GM21529 (cell line): ENCODE measurements at regions not wholly inside any gene's neighbourhood (a gene's known extent, or its start where the extent isn't known, plus 50 kb on each side); places are given as distances from the start of the nearest gene placed in this dataset.
A peak's percentile ranks its signal among the peaks of the same experiment; 100 is the strongest.
"Not testable (repeated sequence)": the region's sequence is repeated elsewhere in the genome, so short reads cannot be mapped to it uniquely, and the experiment has no call there.

Experiments used
- ATAC-seq: cut with Tn5 transposase; IDR thresholded peaks from one replicate; pipeline ENCODE4 v1.9.1; 2021; ENCODE audit not compliant: unreplicated experiment

DNA sequence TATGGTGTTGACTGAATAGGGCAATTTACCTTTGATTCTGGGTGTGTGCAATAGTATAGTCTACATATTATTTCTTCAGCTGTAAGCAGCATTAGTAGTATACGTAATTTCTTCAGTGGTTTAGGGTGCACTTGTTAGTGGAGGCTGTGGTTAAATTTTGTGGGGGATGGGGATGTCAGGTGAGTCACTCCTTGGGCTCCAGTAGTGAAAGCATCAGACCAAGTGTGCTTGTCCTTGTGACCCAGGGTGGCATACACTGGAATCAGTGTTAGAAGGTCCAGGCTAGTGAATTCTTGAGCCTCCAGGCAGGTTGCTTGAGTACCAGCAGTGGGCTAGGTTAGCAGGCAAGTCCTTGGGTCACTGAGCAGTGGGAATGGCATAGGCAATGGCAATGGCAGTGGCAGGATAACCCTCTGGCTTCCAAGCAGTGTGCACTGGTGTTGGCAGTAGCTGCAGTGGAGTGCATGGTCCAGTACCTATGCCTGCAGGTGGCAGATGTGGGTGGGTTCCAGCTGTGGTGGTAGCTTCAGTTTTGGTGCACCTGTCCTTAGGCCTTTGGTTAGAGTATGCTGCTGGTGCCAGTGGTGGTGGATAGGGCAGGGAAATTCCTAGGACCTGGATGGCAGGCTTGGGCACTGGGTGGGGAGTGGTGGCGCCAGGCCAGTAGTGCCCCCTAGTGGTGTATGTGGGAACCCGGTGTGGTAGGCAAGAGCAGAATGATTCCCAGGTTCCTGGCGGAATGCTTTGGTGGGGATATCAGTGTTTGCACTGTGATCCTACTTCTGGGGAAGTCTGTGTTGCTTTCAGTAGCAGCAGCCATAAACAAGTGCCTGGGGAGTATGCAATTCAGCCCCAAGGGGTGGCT lies 531.0 kb downstream of the SMARCA1 start:
- no peak for ATAC-seq

GRCh38 chrX:128975745-128976144 lies 547.5 kb downstream of the SMARCA1 start:
- peak; percentile 86 for ATAC-seq

DNA sequence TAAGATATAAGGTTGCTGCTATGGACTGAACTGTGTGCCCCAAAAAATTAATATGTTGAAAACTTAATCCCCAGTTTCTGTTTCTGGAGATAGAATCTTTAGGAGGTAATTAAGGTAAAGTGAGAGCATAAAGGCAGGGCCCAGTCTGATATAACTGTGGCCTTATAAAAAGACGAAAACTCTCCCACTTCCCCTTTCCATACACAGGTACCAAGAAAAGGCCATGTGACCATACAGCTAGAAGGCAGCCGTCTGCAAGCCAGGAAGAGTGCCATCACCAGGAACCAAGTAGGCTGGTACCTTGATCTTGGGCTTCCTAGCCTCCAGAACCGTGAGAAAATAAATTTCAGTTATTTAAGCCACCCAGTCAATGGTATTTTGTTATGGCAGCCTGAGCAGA lies 550.3 kb downstream of the SMARCA1 start:
- no peak for ATAC-seq

GRCh38 chrX:128961290-128961689 lies 562.0 kb downstream of the SMARCA1 start:
- ATAC-seq: no peak

DNA sequence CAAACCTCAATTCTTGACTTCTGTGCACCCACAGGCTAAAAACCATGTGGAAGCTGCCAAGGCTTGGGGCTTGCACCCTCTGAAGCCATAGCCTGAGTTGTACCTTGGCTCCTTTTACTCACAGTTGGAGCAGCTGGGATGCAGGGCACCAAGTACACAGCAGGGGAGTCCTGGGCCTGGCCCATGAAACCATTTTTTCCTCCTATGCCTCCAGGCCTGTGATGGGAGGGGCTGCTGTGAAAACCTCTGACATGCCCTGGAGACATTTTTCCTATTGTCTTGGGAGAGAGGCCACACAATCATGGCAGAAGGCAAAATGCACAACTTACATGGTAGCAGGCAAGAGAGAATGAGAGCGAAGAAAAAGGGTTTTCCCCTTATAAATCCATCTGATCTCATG lies 568.6 kb downstream of the SMARCA1 start:
- ATAC-seq: not testable (repeated sequence)

DNA sequence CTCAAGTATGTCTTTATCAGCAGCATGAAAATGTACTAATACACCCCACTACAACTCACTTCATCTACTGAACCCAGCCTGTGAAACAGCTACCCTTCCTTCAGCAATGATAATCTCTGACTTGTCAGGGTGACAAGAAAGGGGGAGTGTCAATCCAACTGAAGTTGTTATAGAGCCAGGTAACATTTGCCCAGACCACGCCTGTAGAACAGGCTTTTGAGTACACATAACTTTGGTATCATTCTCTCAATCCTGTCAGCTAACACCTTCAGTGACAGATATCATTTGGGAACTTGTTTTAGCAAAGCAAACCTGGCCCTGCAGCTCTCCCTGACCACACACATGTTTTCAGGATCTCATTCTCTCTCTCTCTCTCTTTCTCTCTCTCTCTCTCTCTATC lies 592.2 kb downstream of the SMARCA1 start:
- no peak for ATAC-seq

DNA sequence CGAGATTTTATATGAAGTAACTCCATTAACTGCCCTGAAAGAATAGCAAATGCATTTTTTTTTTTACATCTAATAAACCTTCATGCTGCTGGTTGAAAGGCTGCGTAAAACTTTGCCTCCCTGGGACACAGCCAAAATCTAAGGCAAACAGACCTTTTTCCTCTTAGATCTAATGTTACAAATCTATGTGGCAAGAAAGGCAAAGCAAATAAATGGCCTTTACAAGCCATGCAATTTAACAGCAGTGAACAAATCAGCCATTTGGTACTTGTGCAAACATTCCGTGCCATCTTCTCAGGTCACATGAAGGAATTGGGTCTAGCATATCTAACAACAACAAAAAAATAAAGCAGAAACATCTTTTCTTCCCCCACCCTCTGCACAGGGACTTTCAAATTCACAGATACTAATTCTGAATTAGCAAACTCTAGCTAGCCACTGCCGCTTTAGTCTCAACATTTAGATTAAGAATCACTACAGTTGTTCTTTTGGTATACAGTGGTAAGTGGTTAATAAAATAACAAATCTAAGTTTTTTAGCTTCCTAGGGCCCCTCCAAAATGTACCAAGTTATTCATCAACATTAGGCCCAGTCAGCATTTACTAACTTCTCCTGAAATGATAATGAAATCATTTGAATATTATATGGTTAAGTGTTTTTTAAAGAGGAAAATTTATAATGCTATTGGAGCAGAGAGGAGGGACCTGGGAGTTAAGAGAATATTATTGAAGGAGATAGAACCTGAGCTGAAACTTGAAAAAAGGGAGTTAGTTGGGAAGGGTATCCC lies 593.8 kb downstream of the SMARCA1 start:
- ATAC-seq: no peak

DNA sequence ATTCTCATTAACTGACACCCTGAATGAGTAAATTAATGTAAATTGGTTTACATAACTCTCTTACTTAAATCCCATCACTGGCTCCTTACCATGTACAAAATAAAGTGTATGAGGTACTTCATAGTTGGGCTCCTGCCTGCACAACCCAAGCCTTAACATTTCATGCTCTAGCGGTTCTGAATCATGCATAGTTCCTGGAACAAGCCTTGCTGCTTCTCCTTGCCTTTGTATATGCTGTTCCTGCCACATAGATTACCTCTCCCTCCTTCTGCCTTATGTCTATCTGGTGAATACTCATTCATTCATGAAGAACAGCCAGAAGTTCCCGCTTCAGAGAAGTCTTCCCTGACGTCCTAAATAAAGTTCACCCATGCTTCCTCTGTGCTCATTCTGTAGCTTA lies 594.7 kb downstream of the SMARCA1 start:
- ATAC-seq: no peak

- ATAC-seq: no peak
Observed at GRCh38 chrX:128927363-128927762, 595.9 kb downstream of the SMARCA1 start.

DNA sequence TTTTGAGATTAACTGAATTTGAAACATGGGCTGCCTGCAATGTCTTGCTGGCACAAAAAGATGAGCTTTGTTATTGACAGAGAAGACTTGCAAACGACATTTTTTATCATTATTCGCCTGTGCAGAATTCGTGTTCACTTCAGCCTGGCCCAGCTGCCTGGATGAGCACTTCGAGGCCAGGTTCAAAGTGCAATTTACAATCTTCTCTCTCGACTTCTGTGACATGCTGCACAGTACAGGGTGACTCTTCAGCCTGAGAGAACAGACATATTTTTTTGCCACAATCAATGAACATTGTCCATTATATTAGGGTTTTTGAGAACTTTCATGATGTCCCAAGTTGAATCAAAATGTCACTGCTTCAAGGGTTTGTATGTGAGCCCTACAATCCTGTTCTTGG lies 616.5 kb downstream of the SMARCA1 start:
- no peak for ATAC-seq

GRCh38 chrX:128901018-128901417 lies 622.3 kb downstream of the SMARCA1 start:
- ATAC-seq: no peak

DNA sequence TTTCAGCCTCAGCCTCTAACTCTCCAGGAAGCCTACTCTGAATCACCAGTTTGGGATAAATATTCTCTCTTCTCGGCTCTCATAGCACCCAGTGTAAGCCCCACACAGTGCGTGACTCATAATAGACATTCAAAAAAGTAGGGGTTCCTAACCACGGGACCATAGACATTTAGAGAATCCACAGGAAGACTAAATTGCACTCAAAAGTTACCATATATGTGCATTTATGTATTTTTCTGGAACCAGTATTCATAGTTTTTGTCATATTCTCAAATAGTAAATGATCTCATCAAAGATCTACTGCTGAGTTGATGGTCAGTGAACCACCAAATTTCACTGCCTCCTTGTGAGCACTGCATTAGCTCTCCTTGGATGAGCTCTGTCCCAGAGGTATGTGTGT lies 625.7 kb downstream of the SMARCA1 start:
- ATAC-seq: no peak

- no peak for ATAC-seq
Observed at GRCh38 chrX:128891554-128891953, 631.7 kb downstream of the SMARCA1 start.

- ATAC-seq: no peak
Observed at GRCh38 chrX:128884430-128884829, 638.9 kb downstream of the SMARCA1 start.

GRCh38 chrX:128883650-128884049 lies 639.6 kb downstream of the SMARCA1 start:
- ATAC-seq: no peak

- ATAC-seq: no peak
Observed at GRCh38 chrX:128870361-128870760, 652.9 kb downstream of the SMARCA1 start.

GRCh38 chrX:128862557-128862956 lies 660.7 kb downstream of the SMARCA1 start:
- ATAC-seq: no peak

DNA sequence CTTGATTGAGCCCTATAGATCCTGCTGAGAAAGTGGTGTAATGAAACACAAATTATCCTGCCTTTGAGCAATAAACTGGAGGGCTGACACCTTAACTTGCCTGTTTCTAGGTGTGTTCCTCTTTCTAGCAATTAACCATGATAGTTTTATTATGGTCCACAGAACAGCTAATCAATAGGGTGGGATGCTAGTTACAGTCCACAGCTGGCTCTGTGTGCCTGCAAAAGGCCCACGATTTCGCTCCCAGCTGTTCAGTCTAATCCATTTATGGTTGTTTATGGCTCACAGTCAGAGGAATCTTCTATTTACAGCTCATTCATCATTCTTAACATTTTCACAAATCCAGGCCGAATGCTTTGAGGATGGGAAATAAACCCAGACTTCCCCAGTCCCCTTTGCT lies 674.9 kb downstream of the SMARCA1 start:
- ATAC-seq: no peak

GRCh38 chrX:128846385-128846784 lies 676.9 kb downstream of the SMARCA1 start:
- ATAC-seq: no peak

- ATAC-seq: no peak
Observed at GRCh38 chrX:128818690-128819089, 704.6 kb downstream of the SMARCA1 start.

DNA sequence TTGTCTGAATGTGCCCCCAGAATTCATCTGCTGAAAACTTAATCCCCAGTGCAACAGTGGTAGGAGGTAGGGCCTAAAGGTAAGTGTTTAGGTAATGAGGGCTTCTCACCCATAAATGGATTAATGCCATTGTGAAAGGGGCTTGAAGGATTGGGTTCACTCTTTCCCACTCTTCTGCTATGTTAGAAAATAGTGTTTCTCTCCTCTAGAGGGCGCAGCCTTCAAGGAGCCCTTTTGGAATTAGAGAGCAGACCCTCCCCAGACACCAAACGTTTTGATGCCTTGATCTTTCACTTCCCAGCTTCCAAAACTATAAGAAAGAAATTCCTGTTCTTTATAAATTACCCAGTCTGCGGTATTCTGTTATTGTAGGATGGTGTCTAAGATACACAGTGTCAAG lies 706.4 kb downstream of the SMARCA1 start:
- ATAC-seq: no peak

GRCh38 chrX:128807367-128807766 lies 715.9 kb downstream of the SMARCA1 start:
- ATAC-seq: no peak
